ENCODE measurements at regions not wholly inside any gene's neighbourhood (a gene's known extent, or its start where the extent isn't known, plus 50 kb on each side); places are given as distances from the start of the nearest gene placed in this dataset.

DNA sequence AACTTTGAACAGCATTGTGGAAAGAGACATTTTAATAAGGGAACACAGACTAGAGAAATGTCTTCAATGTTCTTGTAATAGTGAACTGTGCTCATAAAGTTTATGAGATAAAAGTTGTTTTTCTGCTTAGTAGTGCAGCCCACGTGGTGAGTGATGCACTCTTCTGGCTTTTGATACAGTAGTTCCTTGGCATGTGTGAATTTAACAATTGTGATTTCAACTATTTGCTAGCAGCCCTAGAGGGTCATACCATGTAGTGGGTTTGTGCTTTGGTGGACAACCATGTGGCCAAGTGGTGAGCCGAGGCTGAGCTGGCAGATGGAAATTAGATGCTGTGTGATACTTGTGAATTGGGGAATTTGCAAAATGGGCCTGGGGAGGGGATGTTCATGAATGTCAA, 116.2 kb upstream of the SLC4A4 start:
- TF ChIP-seq, protein P1, sequence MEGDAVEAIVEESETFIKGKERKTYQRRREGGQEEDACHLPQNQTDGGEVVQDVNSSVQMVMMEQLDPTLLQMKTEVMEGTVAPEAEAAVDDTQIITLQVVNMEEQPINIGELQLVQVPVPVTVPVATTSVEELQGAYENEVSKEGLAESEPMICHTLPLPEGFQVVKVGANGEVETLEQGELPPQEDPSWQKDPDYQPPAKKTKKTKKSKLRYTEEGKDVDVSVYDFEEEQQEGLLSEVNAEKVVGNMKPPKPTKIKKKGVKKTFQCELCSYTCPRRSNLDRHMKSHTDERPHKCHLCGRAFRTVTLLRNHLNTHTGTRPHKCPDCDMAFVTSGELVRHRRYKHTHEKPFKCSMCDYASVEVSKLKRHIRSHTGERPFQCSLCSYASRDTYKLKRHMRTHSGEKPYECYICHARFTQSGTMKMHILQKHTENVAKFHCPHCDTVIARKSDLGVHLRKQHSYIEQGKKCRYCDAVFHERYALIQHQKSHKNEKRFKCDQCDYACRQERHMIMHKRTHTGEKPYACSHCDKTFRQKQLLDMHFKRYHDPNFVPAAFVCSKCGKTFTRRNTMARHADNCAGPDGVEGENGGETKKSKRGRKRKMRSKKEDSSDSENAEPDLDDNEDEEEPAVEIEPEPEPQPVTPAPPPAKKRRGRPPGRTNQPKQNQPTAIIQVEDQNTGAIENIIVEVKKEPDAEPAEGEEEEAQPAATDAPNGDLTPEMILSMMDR (IDR thresholded peaks at IDR 0.05; ENCODE audit: poor library complexity) = no peak
- TF ChIP-seq EZH2phosphoT487 (IDR thresholded peaks at IDR 0.05; ENCODE audit: low read depth, severe bottlenecking, unreplicated experiment) = no peak
